Non-pigmented ciliary epithelial cell (primary cell): ENCODE measurements at regions not wholly inside any gene's neighbourhood (a gene's known extent, or its start where the extent isn't known, plus 50 kb on each side); places are given as distances from the start of the nearest gene placed in this dataset.
"Not testable (repeated sequence)": the region's sequence is repeated elsewhere in the genome, so short reads cannot be mapped to it uniquely, and the experiment has no call there.

Experiments
- DNase-seq: peaks from one replicate; pipeline ENCODE4 v3.0.0-alpha.2; 2010; ENCODE audit warnings: low read depth

DNA sequence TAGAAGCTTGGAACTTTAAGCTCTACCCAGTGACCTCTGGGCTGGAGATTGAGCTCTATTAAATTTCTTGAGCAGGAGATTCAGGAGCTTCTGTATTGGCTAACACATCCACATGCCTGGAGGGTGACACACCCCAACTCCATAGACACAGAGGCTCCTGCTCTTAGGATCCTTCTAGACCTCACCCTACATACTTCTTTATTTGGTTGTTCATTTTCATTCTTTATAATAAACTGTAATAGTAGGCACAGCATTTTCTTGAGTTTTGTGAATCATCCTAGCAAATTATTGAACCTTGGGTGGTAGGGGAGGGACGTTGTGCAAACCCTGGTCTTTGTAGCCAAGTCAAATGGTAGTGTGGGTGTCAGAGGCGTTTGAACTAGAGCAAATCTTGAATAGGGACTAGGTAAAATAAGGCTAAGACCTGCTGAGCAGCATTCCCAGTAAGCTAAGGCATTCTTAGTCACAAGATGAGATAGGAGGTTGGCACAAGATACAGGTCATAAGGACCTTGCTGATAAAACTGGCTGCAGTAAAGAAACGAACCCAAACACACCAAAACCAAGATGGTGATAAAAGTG is 323.8 kb upstream of the GALNT5 start:
- no peak for DNase-seq

GRCh38 chr2:156935616-156936015 is 321.9 kb upstream of the GALNT5 start:
- DNase-seq, result no peak

DNA sequence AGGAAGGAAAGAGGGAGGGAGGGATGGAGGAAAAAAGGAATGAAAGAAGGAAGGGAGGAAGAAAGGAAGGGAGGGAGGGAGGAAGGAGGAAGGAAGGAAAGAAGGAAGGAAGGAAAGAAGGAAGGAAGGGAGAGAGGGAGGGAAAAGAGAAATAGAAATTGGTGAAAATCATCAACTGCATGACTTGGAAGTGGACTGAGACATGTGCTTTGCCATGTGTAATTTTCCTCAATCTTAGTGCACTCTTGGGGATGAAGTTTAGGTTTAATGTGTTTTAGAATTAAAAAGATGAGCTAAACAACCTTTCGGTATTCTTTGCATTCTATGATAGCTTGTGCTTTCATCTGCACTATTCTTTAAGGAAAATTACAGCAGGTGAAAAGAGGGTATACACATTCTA is 320.1 kb upstream of the GALNT5 start:
- DNase-seq, result no peak

GRCh38 chr2:156944871-156945270 is 312.6 kb upstream of the GALNT5 start:
- DNase-seq, result no peak

GRCh38 chr2:156947261-156947660 is 310.2 kb upstream of the GALNT5 start:
- no peak for DNase-seq

DNA sequence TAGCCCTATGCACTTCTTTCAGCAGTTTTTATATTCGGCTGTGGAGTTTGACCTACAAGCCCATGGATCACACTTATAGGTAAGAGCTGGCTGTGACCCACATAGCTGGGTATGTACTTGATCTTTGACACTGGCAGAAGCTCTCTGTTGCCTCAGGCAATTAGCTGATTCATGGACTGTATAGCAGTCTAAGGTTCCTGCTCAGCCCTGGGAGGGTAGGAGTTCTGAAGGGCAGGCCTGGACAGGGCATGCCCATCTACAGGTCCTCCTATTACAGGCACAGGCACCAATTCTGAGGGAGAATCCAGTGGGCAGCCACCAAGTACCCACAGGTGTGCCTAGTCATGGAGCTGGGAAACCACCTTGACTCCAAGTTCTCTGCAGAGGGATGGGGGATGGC is 301.8 kb upstream of the GALNT5 start:
- no peak for DNase-seq

DNA sequence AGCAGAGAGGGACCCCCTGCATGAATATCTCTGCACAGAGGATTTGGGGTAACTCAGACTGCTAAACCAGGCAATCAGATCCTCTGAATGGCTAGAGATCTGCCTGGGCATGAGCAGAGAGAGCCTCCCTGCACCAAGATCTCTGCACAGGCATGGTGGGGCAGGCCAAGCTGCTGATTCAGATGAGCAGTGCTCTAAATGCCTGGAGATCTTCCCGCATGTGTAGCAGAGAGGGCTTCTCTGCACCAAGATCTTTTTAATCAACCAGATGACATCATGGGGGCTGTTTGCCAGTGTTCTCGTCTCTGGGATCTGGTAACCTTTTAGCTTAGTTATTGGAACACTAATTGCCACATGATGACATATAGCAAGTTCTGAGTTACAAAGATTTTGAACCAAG is 301.3 kb upstream of the GALNT5 start:
- no peak for DNase-seq

GRCh38 chr2:156958374-156958773 is 299.1 kb upstream of the GALNT5 start:
- DNase-seq, result no peak

- no peak for DNase-seq
Observed at GRCh38 chr2:156959481-156959880, 298.0 kb upstream of the GALNT5 start.

- DNase-seq, result no peak
Observed at GRCh38 chr2:156982615-156983014, 274.9 kb upstream of the GALNT5 start.

- no peak for DNase-seq
Observed at GRCh38 chr2:156986339-156986988, 271.0 kb upstream of the GALNT5 start.

DNA sequence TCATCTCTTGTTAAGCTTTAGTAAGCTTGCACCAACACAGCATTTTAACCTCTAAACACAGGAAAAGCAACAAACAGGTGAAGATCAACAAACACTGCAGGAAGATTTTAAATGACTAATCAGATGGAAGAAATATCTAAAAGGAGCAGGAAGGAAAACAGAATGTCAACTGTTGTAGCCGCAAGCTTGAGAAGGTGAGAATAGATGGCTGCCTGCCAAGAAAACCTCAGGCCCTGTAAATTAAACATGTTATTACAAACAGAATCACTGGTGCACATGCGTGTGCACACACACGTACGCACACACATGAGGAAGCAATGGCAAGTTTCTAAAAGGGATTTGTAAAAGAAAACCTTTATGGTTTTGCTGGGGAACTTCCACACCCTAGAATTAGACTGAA is 257.8 kb upstream of the GALNT5 start:
- no peak for DNase-seq

- no peak for DNase-seq
Observed at GRCh38 chr2:157004789-157005188, 252.7 kb upstream of the GALNT5 start.

- no peak for DNase-seq
Observed at GRCh38 chr2:157015015-157015575, 242.4 kb upstream of the GALNT5 start.

GRCh38 chr2:157023264-157023663 is 234.2 kb upstream of the GALNT5 start:
- not testable (repeated sequence) for DNase-seq

GRCh38 chr2:157024129-157024528 is 233.4 kb upstream of the GALNT5 start:
- no peak for DNase-seq

DNA sequence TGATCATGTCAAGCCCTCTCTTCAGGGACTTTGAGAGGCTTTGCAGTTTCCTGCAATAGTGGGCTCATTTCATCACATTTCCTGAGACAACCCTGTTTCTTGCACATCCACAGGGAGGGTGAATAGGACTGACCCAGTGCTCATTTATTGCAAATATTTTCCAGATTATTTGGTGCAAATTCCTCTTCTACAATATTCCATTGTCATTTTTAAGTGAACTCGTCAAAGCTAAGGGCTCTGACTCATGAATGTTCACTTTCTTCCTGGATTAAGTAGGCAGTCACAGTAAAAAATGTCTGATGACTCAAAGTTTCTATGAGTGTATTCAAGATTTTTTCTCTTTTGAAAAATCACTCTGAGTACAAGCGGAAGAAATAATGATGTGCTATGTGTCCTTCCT is 225.5 kb upstream of the GALNT5 start:
- DNase-seq, result peak; percentile 91

DNA sequence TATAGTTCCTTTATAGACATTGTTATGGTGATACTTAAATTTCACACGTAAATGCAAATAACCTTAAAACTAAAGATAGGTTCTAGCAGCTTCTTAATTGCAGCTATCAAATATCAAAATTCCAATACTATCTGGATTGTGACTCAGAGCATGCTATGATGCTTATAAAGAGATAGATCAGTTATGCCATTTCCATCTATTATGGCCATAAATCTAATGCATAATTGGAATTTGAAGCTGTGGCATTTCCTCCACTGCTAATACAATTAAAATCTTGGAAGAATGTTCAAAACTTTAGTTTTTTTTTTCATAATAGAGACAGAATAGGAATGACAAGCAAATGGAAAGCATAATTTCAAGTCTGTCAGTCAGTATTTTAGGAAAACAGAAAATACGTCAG is 220.8 kb upstream of the GALNT5 start:
- DNase-seq, result no peak

- DNase-seq, result no peak
Observed at GRCh38 chr2:157043786-157044185, 213.7 kb upstream of the GALNT5 start.

GRCh38 chr2:157046396-157046795 is 211.1 kb upstream of the GALNT5 start:
- no peak for DNase-seq

DNA sequence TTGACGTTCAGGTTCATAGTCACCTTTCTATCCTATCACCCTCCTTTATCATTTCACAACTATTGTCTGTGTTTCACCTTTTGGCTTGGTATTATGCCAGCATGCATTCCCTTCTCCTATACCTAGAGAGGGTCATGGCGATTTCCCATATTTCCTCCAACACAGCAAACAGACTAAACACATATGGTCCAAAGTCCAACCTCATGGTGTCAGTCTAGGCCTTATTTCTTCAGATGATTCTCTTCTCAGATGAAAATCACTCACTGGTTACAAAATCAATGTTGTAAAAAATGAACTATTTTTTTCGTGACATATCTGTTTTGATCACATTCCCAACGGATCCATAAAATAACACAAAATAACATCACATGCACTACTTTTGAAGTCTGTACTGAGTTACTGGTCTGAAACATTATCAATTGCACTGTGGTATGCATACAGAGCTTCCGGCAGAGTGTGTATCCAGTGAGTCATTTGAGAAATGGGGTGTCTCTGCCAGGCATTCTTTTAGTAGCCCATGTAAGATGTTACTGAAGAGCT is 204.8 kb upstream of the GALNT5 start:
- DNase-seq, result peak; percentile 76

DNA sequence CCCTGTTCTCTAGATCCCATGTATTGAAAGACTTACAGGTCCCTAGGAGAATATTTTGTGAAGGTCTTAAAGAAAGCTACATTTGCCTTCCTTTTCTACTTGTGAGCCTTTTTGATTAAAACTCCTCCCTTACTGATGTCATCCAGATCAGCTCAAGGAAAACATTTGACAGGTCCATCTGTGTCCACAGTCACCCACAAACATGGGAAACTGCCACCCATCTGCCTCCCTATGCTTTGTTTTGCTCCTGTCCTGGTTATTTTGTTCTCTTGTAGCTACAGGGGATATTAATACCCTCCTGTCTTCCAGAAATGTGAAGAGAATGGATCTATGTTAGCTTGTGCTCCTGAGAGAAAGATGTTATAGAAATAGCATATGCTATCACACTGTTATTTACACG is 203.6 kb upstream of the GALNT5 start:
- DNase-seq, result no peak

DNA sequence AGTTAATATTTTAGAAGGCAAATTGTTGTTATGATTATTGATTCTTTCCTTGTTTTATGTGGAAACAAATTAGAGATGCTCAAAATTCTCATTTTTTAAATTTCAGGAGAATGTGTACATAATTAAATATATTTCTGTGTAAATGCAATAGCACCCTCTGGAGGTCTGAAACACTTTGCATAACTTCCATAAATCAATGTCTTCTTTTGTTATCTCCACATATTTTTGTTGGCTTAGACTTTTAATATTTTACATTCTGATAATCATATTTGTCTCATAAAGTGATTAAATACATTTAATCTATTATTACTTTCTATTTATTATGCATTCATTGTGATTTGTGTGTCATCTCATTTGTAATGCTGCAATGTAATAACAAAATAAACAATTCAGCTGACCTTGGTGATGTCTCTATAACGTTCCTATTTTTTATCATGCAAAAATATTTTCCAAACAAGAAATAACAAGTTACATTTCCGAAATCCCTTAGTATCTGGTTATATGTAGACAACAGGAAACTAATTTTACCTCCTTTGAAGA is 201.8 kb upstream of the GALNT5 start:
- no peak for DNase-seq
